H1 (cell line): ENCODE measurements at regions not wholly inside any gene's neighbourhood (a gene's known extent, or its start where the extent isn't known, plus 50 kb on each side); places are given as distances from the start of the nearest gene placed in this dataset.

Source experiments
- GABPA ChIP-seq: IDR thresholded peaks from 2 replicates; pipeline ENCODE4 v1.6.1; 2011; ENCODE audit warnings: mild to moderate bottlenecking, low read length, moderate library complexity, borderline replicate concordance; ENCODE audit not compliant: insufficient read depth
- HDAC2 ChIP-seq, 2 experiments: fragments of 300-600 bp in 1 of 2; sonication (generic) in 1 of 2; IDR thresholded peaks; 2 replicates each; pipeline ENCODE4 v1.6.1; 2011 to 2012; ENCODE audit warnings: low read depth in 2 of 2, low read length in 2 of 2, mild to moderate bottlenecking in 2 of 2, moderate library complexity in 2 of 2, borderline replicate concordance in 1 of 2, inconsistent platforms in 1 of 2
- PHF8 ChIP-seq: fragments of 200-600 bp; sonication (generic); conservative IDR thresholded peaks from 2 replicates; pipeline ENCODE4 v1.7.1; 2012; ENCODE audit warnings: low read depth, mild to moderate bottlenecking, inconsistent platforms, low read length, moderate library complexity

- TF ChIP-seq HDAC2 (IDR thresholded peaks at IDR 0.05; ENCODE audit: borderline replicate concordance in 1 of 2, low read depth in 2 of 2, low read length in 2 of 2), result no peak
- no peak for TF ChIP-seq PHF8
- no peak for TF ChIP-seq GABPA
Measured at GRCh38 chr11:116033931-116034553, 529.8 kb upstream of the CADM1 start (continued).
